IPS DF 4.7 (cell line): ENCODE measurements at regions not wholly inside any gene's neighbourhood (a gene's known extent, or its start where the extent isn't known, plus 50 kb on each side); places are given as distances from the start of the nearest gene placed in this dataset.

Source experiments
- DNase-seq: peaks from one replicate; pipeline ENCODE4 v3.0.0-alpha.2; 2013; ENCODE audit warnings: low spot score; ENCODE audit errors: extremely low read depth

- DNase-seq = no peak
Observed at GRCh38 chr12:128121424-128121823, 145.5 kb upstream of the TMEM132C start.

DNA sequence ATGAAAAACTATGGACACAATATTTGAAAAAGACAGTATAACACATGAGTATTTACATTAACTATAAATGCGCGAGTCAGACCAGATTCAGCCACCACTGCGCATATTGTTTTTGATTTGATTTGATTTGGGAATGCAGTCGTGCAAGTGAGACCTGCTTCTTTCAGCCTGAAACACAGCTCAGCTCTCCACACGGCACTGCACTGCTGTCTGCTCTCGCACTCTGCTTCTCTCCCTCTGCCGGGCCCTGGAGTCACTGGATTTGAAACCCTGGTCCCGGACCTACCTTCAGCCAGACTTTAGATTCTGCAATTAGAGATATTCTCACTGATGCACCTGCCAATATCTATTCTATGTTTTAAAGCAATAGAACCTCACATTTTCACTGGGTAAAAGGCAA is 143.9 kb upstream of the TMEM132C start:
- DNase-seq = no peak

DNA sequence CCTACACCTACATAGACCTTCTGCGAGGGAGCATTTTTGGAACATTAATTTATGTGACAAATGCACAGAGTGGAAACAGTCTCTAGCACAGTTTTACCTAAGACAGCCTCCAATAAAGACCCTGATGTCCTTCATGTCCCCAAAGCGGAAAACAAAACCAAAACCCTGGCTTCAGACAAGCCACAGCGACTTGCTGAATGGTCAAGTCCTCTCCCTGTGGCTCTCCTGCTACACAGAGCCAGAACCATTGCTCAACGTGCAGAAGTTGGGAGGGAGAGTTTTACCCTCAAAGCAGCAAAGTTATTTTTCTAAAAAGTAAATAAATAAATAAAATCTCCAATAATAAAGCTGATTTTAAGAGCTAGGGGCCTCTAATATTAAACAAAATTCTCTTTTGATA is 135.0 kb upstream of the TMEM132C start:
- no peak for DNase-seq

DNA sequence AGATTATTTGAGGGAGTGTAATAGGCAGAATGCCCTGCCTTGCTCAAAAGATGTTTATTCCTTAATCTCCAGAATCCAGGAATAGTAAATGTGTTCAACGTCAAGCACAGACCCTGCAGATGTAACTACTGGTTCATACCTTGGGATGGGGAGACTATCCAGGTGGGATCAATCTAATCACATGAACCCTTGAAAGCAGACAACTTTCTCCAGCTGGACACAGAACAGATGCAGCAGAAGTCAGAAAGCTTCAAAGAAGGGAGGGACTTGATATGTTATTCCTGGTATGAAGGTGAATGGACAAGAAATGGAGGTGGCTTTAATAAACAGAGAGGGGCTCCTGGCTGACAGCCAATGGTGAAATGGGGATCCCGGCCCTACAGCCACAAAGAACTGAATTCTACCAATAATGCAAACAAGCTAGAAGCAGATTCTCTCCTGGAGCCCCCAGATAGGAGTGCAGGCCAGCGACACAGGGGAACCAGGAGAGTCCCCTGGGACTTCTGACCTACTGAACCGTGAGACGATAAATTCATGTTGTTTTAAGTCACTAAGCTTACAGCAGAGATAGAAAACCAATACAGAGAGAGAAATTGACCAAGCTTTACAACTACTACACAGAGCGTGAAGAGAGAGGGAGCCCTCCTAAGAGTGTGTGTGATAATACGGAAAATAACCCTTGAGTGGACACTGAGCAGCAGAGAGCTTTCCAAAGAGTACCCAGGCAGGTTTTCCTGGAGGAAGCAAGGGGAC is 133.5 kb upstream of the TMEM132C start:
- DNase-seq = no peak

DNA sequence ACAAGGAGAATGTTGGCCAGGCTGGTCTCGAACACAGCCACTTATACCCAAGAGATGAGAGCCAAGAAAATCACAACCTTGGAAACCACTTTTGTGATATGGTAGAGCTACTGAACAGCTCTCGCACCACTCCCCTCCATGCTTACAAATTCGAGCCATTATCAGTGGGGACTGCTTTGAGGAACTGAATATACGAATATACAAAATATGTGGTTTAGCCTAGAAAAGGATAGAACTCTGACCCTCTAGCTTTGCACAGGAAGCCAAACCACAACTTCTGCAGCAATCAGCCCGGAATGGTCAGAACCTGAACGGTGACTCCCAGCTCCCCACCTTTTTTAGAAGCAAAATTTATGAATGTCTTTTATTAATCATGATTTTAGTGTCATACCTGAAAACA is 129.8 kb upstream of the TMEM132C start:
- no peak for DNase-seq

- DNase-seq = no peak
Observed at GRCh38 chr12:128138125-128138524, 128.8 kb upstream of the TMEM132C start.

DNA sequence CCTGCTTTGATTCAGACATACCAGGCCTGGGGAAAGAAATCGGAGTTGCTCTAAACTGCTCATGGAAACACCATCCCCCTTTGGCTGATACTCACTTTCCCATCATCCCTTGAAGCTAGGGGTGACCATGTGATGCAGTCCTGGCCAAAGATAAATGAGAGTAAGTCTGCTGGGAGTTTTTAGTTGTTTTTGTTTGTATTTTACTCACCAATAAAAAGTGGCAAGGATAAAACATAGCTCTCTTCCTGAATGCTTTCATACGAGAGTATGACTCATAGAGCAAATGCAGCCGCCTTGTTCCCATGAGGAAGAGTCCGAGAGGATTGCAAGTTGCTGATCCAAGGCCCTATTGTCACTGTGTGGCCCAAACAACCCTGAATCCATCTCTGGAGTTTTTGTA is 126.4 kb upstream of the TMEM132C start:
- DNase-seq = no peak

DNA sequence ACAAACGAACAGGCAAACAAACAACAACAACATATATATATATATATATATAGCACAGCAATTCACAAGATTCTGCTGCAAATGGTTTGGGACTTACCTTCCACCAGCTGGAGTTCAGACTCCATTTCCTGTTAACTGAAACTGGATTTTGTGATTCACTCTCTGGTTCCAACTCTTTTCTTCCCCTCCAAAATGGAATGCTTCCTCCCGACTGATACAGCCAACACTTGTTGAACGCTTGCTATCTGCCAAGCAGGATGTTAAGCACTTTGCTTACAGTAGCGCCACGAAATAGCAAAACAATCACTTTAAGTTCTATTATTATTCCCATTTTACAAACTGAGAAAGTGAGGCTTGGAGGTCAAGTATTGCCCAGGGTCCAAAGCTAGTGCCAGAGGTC is 116.0 kb upstream of the TMEM132C start:
- DNase-seq = no peak

GRCh38 chr12:128155571-128155970 is 111.4 kb upstream of the TMEM132C start:
- DNase-seq = no peak

- DNase-seq = no peak
Observed at GRCh38 chr12:128163086-128163485, 103.9 kb upstream of the TMEM132C start.

GRCh38 chr12:128164533-128164932 is 102.4 kb upstream of the TMEM132C start:
- no peak for DNase-seq

- no peak for DNase-seq
Observed at GRCh38 chr12:128165387-128165786, 101.6 kb upstream of the TMEM132C start.

DNA sequence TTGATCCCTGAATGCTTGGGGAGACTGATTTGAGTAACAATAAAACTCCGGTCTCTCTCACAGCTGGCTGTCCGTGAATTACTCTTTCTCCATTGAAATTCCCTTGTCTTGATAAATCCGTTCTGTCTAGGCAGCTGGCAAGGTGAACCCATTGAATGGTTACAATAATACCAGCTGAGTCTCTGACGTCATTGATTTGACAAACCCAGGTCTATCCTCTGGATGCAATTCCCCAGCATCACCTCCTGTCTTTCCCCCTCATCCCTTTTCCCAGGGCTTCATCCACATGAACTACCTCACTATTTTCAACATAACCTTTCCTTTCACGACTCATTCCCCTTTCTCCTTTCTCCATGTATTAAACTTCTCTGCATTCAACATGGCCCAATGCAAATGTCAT is 98.7 kb upstream of the TMEM132C start:
- no peak for DNase-seq

- DNase-seq = no peak
Observed at GRCh38 chr12:128170181-128170580, 96.8 kb upstream of the TMEM132C start.

DNA sequence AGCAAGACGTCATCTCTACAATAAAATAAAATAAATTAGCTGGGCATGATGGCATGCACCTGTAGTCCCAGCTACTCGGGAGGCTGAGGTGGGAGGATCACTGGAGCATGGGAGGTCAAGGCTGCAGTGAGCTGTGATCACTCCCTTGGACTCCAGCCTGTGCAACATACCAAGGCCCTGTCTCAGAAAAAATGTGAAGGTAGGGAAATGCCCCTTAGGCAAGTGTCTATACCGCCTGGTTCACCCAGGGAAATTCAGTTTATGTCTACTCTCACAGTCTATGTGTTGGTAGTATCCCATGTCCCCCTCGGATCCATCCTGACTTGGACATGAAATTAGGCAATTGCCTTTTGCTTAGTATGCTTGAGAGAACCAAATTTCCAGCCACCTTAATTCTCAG is 88.4 kb upstream of the TMEM132C start:
- no peak for DNase-seq

GRCh38 chr12:128178966-128179365 is 88.0 kb upstream of the TMEM132C start:
- no peak for DNase-seq

DNA sequence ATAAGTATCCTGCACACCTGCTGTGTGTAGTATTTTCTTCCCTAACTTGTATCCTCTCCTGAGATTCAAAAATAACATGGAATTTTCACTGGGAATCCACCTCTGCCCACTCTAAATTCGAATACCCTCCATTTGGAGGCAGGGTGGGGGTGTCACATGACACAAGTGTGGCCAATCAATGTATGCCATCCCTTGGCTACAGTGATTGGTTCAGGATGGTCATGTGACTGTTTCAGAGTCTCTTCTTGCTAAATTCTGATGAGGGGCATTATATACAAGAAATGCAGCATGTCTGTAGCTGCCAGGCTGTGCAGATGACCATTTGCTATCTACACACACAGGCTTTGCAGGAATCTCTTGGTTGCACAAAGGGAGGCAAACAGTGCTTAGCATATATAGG is 86.8 kb upstream of the TMEM132C start:
- DNase-seq = no peak

DNA sequence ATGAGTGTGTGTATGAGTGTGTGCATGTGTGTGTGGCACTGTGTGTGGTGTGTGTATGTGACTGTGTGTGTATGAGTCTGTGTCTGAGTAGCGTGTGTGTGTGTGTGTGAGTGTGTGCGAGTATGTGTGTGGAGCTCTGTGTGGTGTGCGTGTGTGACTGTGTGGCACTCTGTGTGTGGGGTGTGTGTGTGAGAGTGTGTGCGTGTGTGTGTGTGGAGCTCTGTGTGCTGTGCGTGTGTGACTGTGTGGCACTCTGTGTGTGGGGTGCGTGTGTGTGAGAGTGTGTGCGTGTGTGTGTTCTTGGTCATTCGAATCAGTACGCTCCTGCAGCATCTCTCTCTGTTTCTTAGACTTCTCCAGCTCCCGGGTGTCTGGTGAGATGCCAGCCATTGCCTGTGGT is 76.9 kb upstream of the TMEM132C start:
- no peak for DNase-seq

DNA sequence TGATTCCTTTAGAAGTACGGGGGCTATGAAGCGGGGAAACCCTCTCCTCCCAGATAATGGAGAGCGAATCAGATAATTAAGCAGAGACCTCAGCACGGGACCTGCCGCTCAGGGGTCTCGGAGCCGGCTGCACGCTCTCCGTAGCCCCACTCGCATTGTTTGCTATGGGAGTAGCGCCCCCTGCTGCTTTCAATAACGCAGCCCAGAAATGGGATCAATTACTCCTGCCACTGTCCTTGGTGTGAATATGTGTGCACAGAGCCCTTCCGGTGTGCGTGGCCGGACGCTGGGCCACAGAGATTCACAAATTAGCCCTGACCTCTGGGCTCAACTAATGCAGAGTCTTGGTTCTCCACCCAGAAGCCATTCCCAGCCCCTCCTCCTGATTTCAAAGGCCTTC is 76.4 kb upstream of the TMEM132C start:
- DNase-seq = no peak

DNA sequence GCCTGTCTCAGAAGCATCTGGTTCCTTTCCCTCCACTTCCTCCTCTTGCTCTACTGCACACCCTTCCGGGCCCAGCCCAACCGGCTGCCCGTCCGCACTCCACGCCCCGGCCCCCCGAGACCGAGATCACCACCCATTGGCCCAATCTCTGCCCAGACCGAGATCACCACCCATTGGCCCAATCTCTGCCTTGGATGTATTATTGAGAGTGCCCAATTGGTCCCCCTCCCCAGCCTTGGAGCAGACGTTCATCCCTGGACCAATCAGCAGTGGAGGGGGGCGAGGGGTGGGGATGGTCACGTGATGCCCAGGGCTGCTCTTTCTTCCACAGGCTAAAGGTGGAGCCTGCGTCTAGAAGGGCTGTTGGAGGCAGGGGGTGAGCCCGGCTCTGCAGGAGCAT is 75.6 kb upstream of the TMEM132C start:
- DNase-seq = no peak

GRCh38 chr12:128204711-128205110 is 62.3 kb upstream of the TMEM132C start:
- no peak for DNase-seq

- DNase-seq = no peak
Observed at GRCh38 chr12:128205145-128205544, 61.8 kb upstream of the TMEM132C start.

GRCh38 chr12:128205758-128206157 is 61.2 kb upstream of the TMEM132C start:
- DNase-seq = no peak
